ENCODE measurements at regions not wholly inside any gene's neighbourhood (a gene's known extent, or its start where the extent isn't known, plus 50 kb on each side); places are given as distances from the start of the nearest gene placed in this dataset.
"Not testable (repeated sequence)": the region's sequence is repeated elsewhere in the genome, so short reads cannot be mapped to it uniquely, and the experiment has no call there.

DNA sequence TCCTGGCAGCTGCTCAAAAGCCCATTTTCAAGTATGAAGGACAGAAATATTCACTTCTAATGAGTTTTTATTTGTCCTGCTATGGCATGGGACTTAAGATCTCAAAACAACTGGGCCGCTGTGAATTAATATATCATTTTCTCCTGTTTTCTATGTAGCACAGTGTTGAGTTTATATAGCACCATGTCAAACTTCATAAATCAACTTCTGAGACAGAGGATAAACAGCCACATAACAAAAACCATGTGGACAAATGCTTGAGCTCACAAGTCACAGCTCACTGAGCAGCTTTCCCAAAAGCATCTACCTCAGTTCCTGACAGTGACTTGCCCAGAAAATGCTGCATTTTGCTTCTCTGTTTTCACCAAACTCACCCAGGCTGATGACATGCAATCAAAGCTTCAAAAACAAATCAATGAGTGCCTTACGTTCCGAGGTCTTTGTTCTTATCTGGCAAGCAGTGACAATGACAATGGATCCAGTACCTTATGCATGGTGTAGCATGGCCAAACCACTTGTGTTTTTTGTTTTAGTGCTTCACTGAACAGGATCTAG, 722.6 kb downstream of the LRRIQ3 start:
- CTCF ChIA-PET = no interaction called here

DNA sequence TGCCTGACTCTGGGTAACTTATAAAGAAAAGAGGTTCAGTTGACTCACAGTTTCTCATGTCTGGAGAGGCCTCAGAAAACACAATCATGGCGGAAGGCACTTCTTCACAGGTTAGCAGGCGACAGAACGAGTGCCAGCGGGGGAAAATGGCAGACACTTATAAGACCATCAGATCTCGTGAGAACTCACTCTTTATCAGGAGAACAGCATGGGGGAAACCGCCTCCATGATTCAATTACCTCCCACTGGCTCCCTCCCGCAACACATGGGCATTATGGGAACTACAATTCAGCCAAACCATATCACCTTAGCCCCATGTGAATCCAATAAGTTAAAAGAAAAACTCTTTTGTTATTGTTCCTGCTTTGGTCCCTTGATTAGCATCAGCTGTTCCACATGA, 725.2 kb downstream of the LRRIQ3 start:
- ChIA-PET CTCF (no interaction called here), POLR2A (no interaction called here)
- H3K27me3 ChIP-seq (ENCODE audit: control insufficient read depth, insufficient read depth, low read length) = no peaks in the 10 kb centered on the region
- TF ChIP-seq, protein P1, sequence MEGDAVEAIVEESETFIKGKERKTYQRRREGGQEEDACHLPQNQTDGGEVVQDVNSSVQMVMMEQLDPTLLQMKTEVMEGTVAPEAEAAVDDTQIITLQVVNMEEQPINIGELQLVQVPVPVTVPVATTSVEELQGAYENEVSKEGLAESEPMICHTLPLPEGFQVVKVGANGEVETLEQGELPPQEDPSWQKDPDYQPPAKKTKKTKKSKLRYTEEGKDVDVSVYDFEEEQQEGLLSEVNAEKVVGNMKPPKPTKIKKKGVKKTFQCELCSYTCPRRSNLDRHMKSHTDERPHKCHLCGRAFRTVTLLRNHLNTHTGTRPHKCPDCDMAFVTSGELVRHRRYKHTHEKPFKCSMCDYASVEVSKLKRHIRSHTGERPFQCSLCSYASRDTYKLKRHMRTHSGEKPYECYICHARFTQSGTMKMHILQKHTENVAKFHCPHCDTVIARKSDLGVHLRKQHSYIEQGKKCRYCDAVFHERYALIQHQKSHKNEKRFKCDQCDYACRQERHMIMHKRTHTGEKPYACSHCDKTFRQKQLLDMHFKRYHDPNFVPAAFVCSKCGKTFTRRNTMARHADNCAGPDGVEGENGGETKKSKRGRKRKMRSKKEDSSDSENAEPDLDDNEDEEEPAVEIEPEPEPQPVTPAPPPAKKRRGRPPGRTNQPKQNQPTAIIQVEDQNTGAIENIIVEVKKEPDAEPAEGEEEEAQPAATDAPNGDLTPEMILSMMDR (IDR thresholded peaks at IDR 0.05; ENCODE audit: insufficient read depth, low read depth, low read length) = no peak
- no peak overlapping the region for H3K4me3 ChIP-seq (ENCODE audit: low read depth, low read length)
- H3K36me3 ChIP-seq (ENCODE audit: control insufficient read depth, insufficient read depth, low read length) = no peaks in the 10 kb centered on the region
- no peak for DNase-seq (ENCODE audit: low read depth)

More for the DNA sequence above, 722.6 kb downstream of the LRRIQ3 start:
- POLR2A ChIA-PET = no interaction called here
- DNase-seq (ENCODE audit: low read depth) = no peak
- TF ChIP-seq, protein P1 (IDR thresholded peaks at IDR 0.05; ENCODE audit: insufficient read depth, low read depth, low read length) = no peak
- Histone ChIP-seq H3K4me3 (ENCODE audit: low read depth, low read length) (no peak overlapping the region), H3K36me3 (ENCODE audit: control insufficient read depth, insufficient read depth, low read length) (no peaks in the 10 kb centered on the region), H3K27me3 (ENCODE audit: control insufficient read depth, insufficient read depth, low read length) (no peaks in the 10 kb centered on the region)

DNA sequence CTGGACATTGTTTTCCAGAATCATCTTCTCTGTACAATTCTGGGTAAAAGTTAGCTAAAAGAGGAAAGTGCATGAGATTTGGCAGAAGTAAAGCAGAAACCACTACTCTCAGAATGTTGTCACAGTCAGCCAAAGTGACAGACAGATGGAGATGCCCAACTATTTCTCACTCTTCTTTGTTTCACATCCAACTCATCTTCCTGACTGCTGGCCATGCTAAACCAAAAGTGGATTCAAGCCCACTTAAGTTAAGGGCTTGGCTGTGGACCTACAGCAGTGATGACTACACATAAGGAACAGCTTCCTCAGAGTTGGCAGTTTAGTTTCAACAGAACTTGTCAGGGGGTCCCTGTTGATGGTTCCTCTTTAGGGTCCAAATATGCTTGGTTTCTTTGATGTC, 730.2 kb downstream of the LRRIQ3 start:
- no peak overlapping the region for H3K4me3 ChIP-seq (ENCODE audit: low read depth, low read length)
- no peaks in the 10 kb centered on the region for H3K27me3 ChIP-seq (ENCODE audit: control insufficient read depth, insufficient read depth, low read length)
- no peak for DNase-seq (ENCODE audit: low read depth)
- TF ChIP-seq, protein P1 (IDR thresholded peaks at IDR 0.05; ENCODE audit: insufficient read depth, low read depth, low read length) = no peak
- POLR2A ChIA-PET = no interaction called here
- no peaks in the 10 kb centered on the region for H3K36me3 ChIP-seq (ENCODE audit: control insufficient read depth, insufficient read depth, low read length)
- CTCF ChIA-PET = no interaction called here

DNA sequence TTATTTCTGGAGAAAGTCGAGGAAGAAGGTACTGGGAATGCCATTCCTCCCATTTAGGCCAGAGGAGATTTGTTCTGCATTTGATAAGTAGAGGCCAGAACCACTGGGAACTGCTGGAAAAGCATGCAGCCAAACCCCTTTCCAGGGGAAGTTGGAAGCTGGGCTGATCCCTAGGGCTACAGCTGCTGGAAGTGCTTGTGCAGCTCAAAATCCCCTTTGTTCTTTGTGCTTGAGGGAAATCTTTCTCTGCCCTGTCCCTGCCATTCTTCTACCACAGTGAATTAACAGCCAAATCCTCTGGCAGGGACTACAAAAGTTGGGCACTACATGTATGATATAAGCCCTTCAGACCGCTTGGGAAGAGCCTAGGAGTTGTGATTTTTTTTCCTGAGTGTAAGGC, 734.1 kb downstream of the LRRIQ3 start:
- DNase-seq (ENCODE audit: low read depth) = no peak
- ChIA-PET CTCF (no interaction called here), POLR2A (no interaction called here)
- Histone ChIP-seq H3K4me3 (ENCODE audit: low read depth, low read length) (no peak overlapping the region), H3K36me3 (ENCODE audit: control insufficient read depth, insufficient read depth, low read length) (no peaks in the 10 kb centered on the region), H3K27me3 (ENCODE audit: control insufficient read depth, insufficient read depth, low read length) (no peaks in the 10 kb centered on the region)
- TF ChIP-seq, protein P1 (IDR thresholded peaks at IDR 0.05; ENCODE audit: insufficient read depth, low read depth, low read length) = no peak

DNA sequence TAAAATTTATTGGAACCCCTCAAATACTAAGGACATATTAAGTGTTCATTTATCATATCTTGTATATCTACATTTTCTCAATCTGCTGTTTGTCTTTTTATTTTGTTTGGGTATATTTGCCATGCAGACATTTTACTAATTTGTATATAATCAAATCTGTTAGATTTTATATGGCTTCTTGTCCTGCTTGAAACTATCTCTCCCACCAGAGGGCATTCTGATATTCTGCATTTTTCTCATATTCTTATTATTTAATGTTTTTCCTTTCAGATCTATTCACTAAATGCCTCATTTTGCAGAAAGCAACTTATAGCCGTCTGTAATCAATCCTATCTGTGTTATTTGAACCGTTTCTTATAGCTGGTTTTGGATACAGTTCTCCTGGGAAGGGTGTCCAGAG, 745.5 kb downstream of the LRRIQ3 start:
- TF ChIP-seq, protein P1 (IDR thresholded peaks at IDR 0.05; ENCODE audit: insufficient read depth, low read depth, low read length) = no peak
- H3K36me3 ChIP-seq (ENCODE audit: control insufficient read depth, insufficient read depth, low read length) = no peaks in the 10 kb centered on the region
- ChIA-PET CTCF (no interaction called here), POLR2A (no interaction called here)
- H3K27me3 ChIP-seq (ENCODE audit: control insufficient read depth, insufficient read depth, low read length) = no peaks in the 10 kb centered on the region
- DNase-seq (ENCODE audit: low read depth) = no peak
- no peak overlapping the region for H3K4me3 ChIP-seq (ENCODE audit: low read depth, low read length)

DNA sequence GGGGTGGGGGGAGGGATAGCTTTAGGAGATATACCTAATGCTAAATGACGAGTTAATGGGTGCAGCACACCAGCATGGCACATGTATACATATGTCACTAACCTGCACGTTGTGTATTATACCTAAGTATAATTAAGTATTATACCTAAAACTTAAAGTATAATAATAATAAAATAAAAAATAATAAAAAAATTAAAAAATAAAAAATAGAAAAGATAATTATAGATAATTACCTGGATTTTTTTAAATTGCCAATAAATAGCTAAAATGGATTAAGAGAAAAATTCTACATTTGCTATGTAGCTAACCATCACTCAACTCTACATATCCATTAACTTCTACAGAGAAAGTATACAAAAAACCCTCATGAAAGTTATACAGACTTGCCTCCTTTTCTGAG, 747.3 kb downstream of the LRRIQ3 start:
- H3K4me3 ChIP-seq (ENCODE audit: low read depth, low read length); H3K36me3 ChIP-seq (ENCODE audit: control insufficient read depth, insufficient read depth, low read length); DNase-seq (ENCODE audit: low read depth); CTCF ChIA-PET; H3K27me3 ChIP-seq (ENCODE audit: control insufficient read depth, insufficient read depth, low read length); POLR2A ChIA-PET: not testable (repeated sequence)

Measured in BJ (cell line).